ENCODE measurements at regions not wholly inside any gene's neighbourhood (a gene's known extent, or its start where the extent isn't known, plus 50 kb on each side); places are given as distances from the start of the nearest gene placed in this dataset.

- peaks cover 10 to 45% (median 23%) of the 10 kb centered on the region in 6 donors for H3K4me1 ChIP-seq
- no peak overlapping the region for H3K27ac ChIP-seq
- H3K9me3 ChIP-seq, result peaks cover 0 to 12% (median 0%) of the 10 kb centered on the region in 8 donors
- H3K4me3 ChIP-seq, result no peak overlapping the region
- H3K36me3 ChIP-seq, result no peaks in the 10 kb centered on the region
- intact Hi-C loops (cut with DNase I; ENCODE audit: low total_unique reads), result no loop called here
- TF ChIP-seq CTCF (IDR thresholded peaks at IDR 0.05 in 8 of 11, conservative IDR thresholded peaks at IDR 0.05 in 3 of 11), result no peak
- no peak for TF ChIP-seq POLR2A (IDR thresholded peaks at IDR 0.05)
- TF ChIP-seq POLR2AphosphoS5 (IDR thresholded peaks at IDR 0.05), result no peak
- WGBS, 5 donors, result 92 to 98% (median 95%) methylated on average over 7 of the region's 7 CpGs
- DNase-seq, result no peak
- H3K27me3 ChIP-seq (replicated peaks in 1 of 7), result no peaks in the 10 kb centered on the region
Observed at GRCh38 chr6:11415557-11415956, 122.0 kb upstream of the TMEM170B start.

- 60 to 95% (median 75%) methylated on average over 2 of the region's 2 CpGs for WGBS, 5 donors
- TF ChIP-seq CTCF (IDR thresholded peaks at IDR 0.05 in 8 of 11, conservative IDR thresholded peaks at IDR 0.05 in 3 of 11), result no peak
- no peak for TF ChIP-seq POLR2A (IDR thresholded peaks at IDR 0.05)
- Histone ChIP-seq H3K4me3 (peak overlapping the region in 1 of 8 donors; percentile 5), H3K27me3 (replicated peaks in 1 of 7) (no peaks in the 10 kb centered on the region), H3K36me3 (no peaks in the 10 kb centered on the region), H3K4me1 (peaks cover 10 to 48% (median 24%) of the 10 kb centered on the region in 6 donors), H3K27ac (no peak overlapping the region), H3K9me3 (peaks cover 0 to 12% (median 0%) of the 10 kb centered on the region in 8 donors)
- intact Hi-C loops (cut with DNase I; ENCODE audit: low total_unique reads), result no loop called here
- DNase-seq, result no peak
Observed at GRCh38 chr6:11414176-11414963, 123.2 kb upstream of the TMEM170B start.

- Histone ChIP-seq H3K4me3 (no peak overlapping the region), H3K27me3 (replicated peaks in 1 of 7) (no peaks in the 10 kb centered on the region), H3K9me3 (peaks cover 0 to 12% (median 0%) of the 10 kb centered on the region in 8 donors), H3K27ac (no peak overlapping the region), H3K4me1 (peaks cover 10 to 48% (median 24%) of the 10 kb centered on the region in 6 donors), H3K36me3 (no peaks in the 10 kb centered on the region)
- TF ChIP-seq POLR2AphosphoS5 (IDR thresholded peaks at IDR 0.05) (no peak), POLR2A (IDR thresholded peaks at IDR 0.05) (no peak), CTCF (IDR thresholded peaks at IDR 0.05 in 8 of 11, conservative IDR thresholded peaks at IDR 0.05 in 3 of 11) (no peak)
- DNase-seq, result no peak
- WGBS, 5 donors, result 65 to 88% (median 74%) methylated on average over 2 of the region's 2 CpGs
- intact Hi-C loops (cut with DNase I; ENCODE audit: low total_unique reads), result no loop called here
Observed at GRCh38 chr6:11413728-11414127, 123.8 kb upstream of the TMEM170B start.

GRCh38 chr6:11413117-11413687 is 124.3 kb upstream of the TMEM170B start:
- TF ChIP-seq CTCF (IDR thresholded peaks at IDR 0.05 in 8 of 11, conservative IDR thresholded peaks at IDR 0.05 in 3 of 11), result peak in 1 of 11 experiments; percentile 16
- no peak for TF ChIP-seq POLR2AphosphoS5 (IDR thresholded peaks at IDR 0.05)
- peak overlapping the region in 1 of 8 donors; percentile 52 for H3K27ac ChIP-seq
- no peak for DNase-seq
- peaks cover 10 to 48% (median 24%) of the 10 kb centered on the region in 6 donors for H3K4me1 ChIP-seq
- H3K9me3 ChIP-seq, result peaks cover 0 to 12% (median 0%) of the 10 kb centered on the region in 8 donors
- H3K4me3 ChIP-seq, result no peak overlapping the region
- H3K36me3 ChIP-seq, result no peaks in the 10 kb centered on the region
- WGBS, 5 donors, result 82 to 89% (median 87%) methylated on average over 6 of the region's 6 CpGs
- intact Hi-C loops (cut with DNase I; ENCODE audit: low total_unique reads), result no loop called here
- H3K27me3 ChIP-seq (replicated peaks in 1 of 7), result no peaks in the 10 kb centered on the region
